PC-3 (cell line): ENCODE measurements at regions not wholly inside any gene's neighbourhood (a gene's known extent, or its start where the extent isn't known, plus 50 kb on each side); places are given as distances from the start of the nearest gene placed in this dataset.

ENCODE experiments used
- EZH2 ChIP-seq: fragments of 300-600 bp; sonication (generic); IDR thresholded peaks from one replicate; pipeline ENCODE4 v1.6.1; 2017; ENCODE audit warnings: antibody characterized with exemption, mild to moderate bottlenecking, low read length; ENCODE audit not compliant: unreplicated experiment
- EZH2phosphoT487 ChIP-seq: fragments of 300-600 bp; sonication (generic); IDR thresholded peaks from 2 replicates; pipeline ENCODE4 v1.6.1; 2018; ENCODE audit warnings: mild to moderate bottlenecking, antibody characterized with exemption, low read length, borderline replicate concordance

DNA sequence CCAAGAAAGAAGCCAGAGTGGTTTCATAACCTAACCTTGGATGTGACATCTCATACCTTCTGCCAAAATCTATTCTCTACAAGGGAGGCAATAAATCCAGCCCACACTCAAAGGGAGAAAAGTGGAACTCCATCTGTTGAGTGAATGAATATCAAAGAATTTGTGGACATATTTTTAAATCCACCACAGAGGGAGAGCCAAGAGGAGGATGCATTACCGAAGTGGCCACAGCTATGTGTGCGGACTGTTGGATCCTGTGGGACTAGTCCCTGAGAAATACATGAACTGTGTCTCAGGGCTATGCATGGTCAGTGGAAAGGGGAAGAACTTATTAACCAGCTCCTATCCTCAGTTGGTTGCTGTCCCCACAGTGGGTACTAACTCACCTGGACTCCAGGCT, 273.9 kb downstream of the NUAK1 start:
- TF ChIP-seq EZH2 (no peak), EZH2phosphoT487 (no peak)
